Thoracic aorta (tissue), 2 donors: ENCODE measurements at regions not wholly inside any gene's neighbourhood (a gene's known extent, or its start where the extent isn't known, plus 50 kb on each side); places are given as distances from the start of the nearest gene placed in this dataset.

Experiments used
- ATAC-seq: fragments of 150-250 bp; one replicate; pipeline ENCODE4 v1.8.0; 2017; ENCODE audit warnings: low read depth; ENCODE audit not compliant: insufficient number of reproducible peaks, low FRiP score
- DNase-seq: peaks from one replicate; pipeline ENCODE4 v3.0.0-alpha.2; 2020; ENCODE audit warnings: low spot score
- H3K27ac ChIP-seq, 2 donors: fragments of 200-600 bp; sonication (generic); 1 replicate in 1 of 2; 2 replicates in 1 of 2; pipeline ENCODE4 v1.5.1; 2016; ENCODE audit warnings: mild to moderate bottlenecking in 2 of 2, moderate library complexity in 2 of 2
- H3K27me3 ChIP-seq: fragments of 200-600 bp; sonication (generic); replicated peaks from 2 replicates; pipeline ENCODE4 v1.6.0; 2016; ENCODE audit warnings: mild to moderate bottlenecking; ENCODE audit not compliant: insufficient read depth
- H3K36me3 ChIP-seq: fragments of 200-600 bp; sonication (generic); one replicate; pipeline ENCODE4 v1.5.1; 2016
- H3K4me1 ChIP-seq, 2 donors: fragments of 200-600 bp; sonication (generic); 1 replicate in 1 of 2; 2 replicates in 1 of 2; pipeline versions ENCODE4 v1.5.1 to v1.6.0; 2016; ENCODE audit warnings: low read depth in 2 of 2, mild to moderate bottlenecking in 1 of 2; ENCODE audit not compliant: control insufficient read depth in 1 of 2
- H3K4me3 ChIP-seq: fragments of 200-600 bp; sonication (generic); 2 replicates; pipeline ENCODE4 v1.5.1; 2016; ENCODE audit warnings: mild to moderate bottlenecking
- H3K9me3 ChIP-seq: fragments of 200-600 bp; sonication (generic); 2 replicates; pipeline ENCODE4 v1.5.1; 2016
- TF ChIP-seq, protein P1 (sequence below): fragments of 200-600 bp; sonication (generic); IDR thresholded peaks from one replicate; pipeline ENCODE4 v1.5.1; 2019; ENCODE audit warnings: antibody characterized with exemption

DNA sequence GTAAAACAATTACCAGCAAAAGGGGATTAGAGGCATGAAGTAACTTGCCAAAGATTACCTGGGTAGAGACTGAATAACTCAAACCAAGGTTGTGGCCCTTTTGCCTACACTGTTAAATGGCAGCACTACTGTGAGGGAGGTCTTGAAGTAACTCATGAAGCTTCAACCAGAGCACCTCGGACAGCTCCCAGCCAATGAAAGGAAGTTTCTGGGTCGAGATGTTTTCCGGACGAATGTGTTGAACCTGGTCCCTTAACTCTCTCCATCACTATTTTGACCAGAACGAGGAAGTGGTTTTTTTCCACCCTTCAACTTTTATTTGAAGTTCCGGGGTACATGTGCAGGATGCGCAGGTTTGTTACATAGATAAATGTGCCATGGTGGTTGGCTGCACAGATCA, 133.6 kb upstream of the PRKCQ start:
- H3K9me3 ChIP-seq, result no peaks in the 10 kb centered on the region
- TF ChIP-seq, protein P1, sequence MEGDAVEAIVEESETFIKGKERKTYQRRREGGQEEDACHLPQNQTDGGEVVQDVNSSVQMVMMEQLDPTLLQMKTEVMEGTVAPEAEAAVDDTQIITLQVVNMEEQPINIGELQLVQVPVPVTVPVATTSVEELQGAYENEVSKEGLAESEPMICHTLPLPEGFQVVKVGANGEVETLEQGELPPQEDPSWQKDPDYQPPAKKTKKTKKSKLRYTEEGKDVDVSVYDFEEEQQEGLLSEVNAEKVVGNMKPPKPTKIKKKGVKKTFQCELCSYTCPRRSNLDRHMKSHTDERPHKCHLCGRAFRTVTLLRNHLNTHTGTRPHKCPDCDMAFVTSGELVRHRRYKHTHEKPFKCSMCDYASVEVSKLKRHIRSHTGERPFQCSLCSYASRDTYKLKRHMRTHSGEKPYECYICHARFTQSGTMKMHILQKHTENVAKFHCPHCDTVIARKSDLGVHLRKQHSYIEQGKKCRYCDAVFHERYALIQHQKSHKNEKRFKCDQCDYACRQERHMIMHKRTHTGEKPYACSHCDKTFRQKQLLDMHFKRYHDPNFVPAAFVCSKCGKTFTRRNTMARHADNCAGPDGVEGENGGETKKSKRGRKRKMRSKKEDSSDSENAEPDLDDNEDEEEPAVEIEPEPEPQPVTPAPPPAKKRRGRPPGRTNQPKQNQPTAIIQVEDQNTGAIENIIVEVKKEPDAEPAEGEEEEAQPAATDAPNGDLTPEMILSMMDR, result no peak
- H3K36me3 ChIP-seq, result no peaks in the 10 kb centered on the region
- DNase-seq (no peak), ATAC-seq (no peak)
- H3K27me3 ChIP-seq, result no peaks in the 10 kb centered on the region
- no peaks in the 10 kb centered on the region for H3K4me1 ChIP-seq
- H3K27ac ChIP-seq, result no peak overlapping the region
- H3K4me3 ChIP-seq, result no peak overlapping the region

DNA sequence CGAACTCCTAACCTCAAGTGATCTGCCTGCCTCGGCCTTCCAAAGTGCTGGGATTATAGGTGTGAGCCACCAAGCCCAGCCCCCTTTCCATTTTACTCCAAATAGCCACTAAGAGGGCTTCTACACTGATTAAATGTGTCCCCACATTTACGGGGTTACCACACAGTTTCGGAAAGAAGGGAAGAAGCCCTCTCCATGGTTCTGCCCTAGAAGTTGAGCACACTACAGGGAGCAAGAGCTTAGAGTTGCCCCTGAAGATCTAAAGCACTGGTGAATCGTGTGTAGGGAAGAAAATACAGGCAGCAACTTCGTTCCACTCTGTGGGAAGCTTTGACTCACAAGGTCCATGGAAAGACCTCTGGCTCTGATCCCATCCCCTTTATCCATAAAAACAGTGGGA, 133.0 kb upstream of the PRKCQ start:
- no peaks in the 10 kb centered on the region for H3K4me1 ChIP-seq
- ATAC-seq (no peak), DNase-seq (no peak)
- H3K4me3 ChIP-seq, result no peak overlapping the region
- no peaks in the 10 kb centered on the region for H3K27me3 ChIP-seq
- no peak overlapping the region for H3K27ac ChIP-seq
- TF ChIP-seq, protein P1, result no peak
- no peaks in the 10 kb centered on the region for H3K36me3 ChIP-seq
- H3K9me3 ChIP-seq, result no peaks in the 10 kb centered on the region

DNA sequence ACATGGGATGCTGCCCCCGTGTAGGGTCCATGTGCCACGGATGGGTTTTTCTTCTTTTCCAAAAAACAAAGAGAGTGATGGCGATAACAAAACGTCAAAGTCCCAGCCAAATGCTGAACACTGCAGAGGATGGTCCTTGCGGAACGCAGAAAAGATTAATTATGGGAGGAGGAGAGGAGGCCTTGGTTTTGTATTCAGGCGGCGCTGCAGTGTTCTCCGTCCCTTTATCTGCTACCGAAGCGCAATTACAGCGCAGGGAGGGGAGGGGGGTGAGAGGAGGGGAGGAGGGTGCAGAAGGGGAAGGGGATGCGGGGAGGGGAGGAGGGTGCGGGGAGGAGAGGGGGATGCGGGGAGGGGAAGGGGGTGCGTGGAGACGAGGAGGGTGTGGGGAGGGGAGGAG, 131.8 kb upstream of the PRKCQ start:
- DNase-seq (no peak), ATAC-seq (no peak)
- Histone ChIP-seq H3K4me1 (no peaks in the 10 kb centered on the region), H3K9me3 (no peaks in the 10 kb centered on the region), H3K27me3 (no peaks in the 10 kb centered on the region), H3K27ac (no peak overlapping the region), H3K36me3 (no peaks in the 10 kb centered on the region), H3K4me3 (no peak overlapping the region)
- TF ChIP-seq, protein P1, result no peak

DNA sequence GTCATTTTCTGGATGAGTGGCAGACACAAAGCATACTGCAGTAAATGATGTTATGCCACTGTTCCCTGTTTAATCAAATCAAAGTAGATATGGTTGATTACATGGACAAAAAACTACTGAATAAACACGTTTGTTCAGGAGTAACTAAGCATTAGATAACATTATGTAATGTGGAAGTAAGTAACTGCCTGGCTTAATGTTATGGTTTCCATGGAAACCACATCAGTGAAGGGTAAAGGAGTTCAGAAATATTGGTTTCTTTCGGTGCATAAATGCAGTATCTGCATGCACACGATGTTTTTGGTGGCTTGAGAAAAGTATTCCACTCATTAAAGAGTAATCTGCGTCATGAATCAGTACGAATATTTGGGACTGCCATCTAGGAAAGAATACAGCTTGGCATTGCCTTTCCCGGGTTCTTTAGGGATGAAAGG, 131.3 kb upstream of the PRKCQ start:
- Histone ChIP-seq H3K4me3 (no peak overlapping the region), H3K9me3 (no peaks in the 10 kb centered on the region), H3K36me3 (no peaks in the 10 kb centered on the region), H3K27ac (no peak overlapping the region), H3K4me1 (no peaks in the 10 kb centered on the region), H3K27me3 (no peaks in the 10 kb centered on the region)
- DNase-seq, result no peak
- TF ChIP-seq, protein P1, result no peak
- no peak for ATAC-seq

DNA sequence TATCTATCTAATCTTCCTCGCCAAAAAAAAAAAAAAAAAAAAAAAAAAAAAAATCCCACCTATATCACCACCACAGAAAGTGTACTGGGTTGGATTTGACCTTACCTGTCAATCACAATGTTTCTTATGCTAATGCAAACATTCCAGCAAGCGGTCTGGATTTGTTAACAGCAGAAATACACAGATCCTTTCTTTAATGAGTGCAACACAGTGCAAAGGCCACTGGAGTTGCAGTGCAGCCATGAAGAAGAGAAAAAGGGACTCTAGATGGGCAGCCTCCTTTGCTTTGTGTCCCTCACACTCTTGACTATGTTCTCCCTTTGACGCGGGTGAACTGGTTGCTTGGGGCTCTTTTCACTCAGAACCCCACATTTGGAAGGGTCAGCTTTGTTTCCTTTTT, 127.3 kb upstream of the PRKCQ start:
- ATAC-seq (no peak), DNase-seq (no peak)
- TF ChIP-seq, protein P1, result no peak
- Histone ChIP-seq H3K9me3 (no peaks in the 10 kb centered on the region), H3K27me3 (no peaks in the 10 kb centered on the region), H3K36me3 (no peaks in the 10 kb centered on the region), H3K27ac (no peak overlapping the region), H3K4me3 (no peak overlapping the region), H3K4me1 (no peaks in the 10 kb centered on the region)
